K562 (cell line): ENCODE measurements at regions not wholly inside any gene's neighbourhood (a gene's known extent, or its start where the extent isn't known, plus 50 kb on each side); places are given as distances from the start of the nearest gene placed in this dataset.

Experiments used
- KLF16 ChIP-seq: IDR thresholded peaks from 2 replicates; pipeline ENCODE4 v1.6.1; 2016; ENCODE audit warnings: antibody characterized with exemption
- NFATC3 ChIP-seq: fragments of 450-650 bp; IDR thresholded peaks from 2 replicates; pipeline ENCODE4 v1.6.1; 2017; ENCODE audit warnings: mild to moderate bottlenecking
- POLR3A ChIP-seq: IDR thresholded peaks from 2 replicates; pipeline ENCODE4 v1.6.1; 2011; ENCODE audit warnings: borderline replicate concordance, mild to moderate bottlenecking, moderate library complexity; ENCODE audit not compliant: insufficient read length, insufficient read depth; ENCODE audit errors: extremely low read depth
- SMAD2 ChIP-seq: fragments of 150-350 bp; IDR thresholded peaks from 2 replicates; pipeline ENCODE4 v1.6.1; 2014; ENCODE audit warnings: low read depth, mild to moderate bottlenecking, low read length
- ZNF445 ChIP-seq: fragments of 250-450 bp; sonication (Bioruptor Pico); IDR thresholded peaks from 2 replicates; pipeline ENCODE4 v1.4.0; 2020; ENCODE audit warnings: low read depth, mild to moderate bottlenecking, moderate library complexity
- TF ChIP-seq, protein P1 (sequence below), 2 experiments: fragments of 450-650 bp in 1 of 2; IDR thresholded peaks; 2 replicates each; pipeline ENCODE4 v1.6.1; 2011 to 2017; ENCODE audit warnings: low read depth in 2 of 2, antibody characterized with exemption in 1 of 2, borderline replicate concordance in 1 of 2, low read length in 1 of 2, mild to moderate bottlenecking in 1 of 2, mixed read lengths in 1 of 2; ENCODE audit not compliant: control insufficient read depth in 1 of 2
- TF ChIP-seq, protein P2 (sequence below), 2 experiments: fragments of 450-650 bp; IDR thresholded peaks; 2 replicates each; pipeline ENCODE4 v1.6.1; 2016
- TF ChIP-seq, protein P3 (sequence below): sonication (generic); formaldehyde crosslinking; IDR thresholded peaks from 2 replicates; pipeline ENCODE4 v1.4.0; 2020; ENCODE audit warnings: mild to moderate bottlenecking, missing genetic modification reagents

DNA sequence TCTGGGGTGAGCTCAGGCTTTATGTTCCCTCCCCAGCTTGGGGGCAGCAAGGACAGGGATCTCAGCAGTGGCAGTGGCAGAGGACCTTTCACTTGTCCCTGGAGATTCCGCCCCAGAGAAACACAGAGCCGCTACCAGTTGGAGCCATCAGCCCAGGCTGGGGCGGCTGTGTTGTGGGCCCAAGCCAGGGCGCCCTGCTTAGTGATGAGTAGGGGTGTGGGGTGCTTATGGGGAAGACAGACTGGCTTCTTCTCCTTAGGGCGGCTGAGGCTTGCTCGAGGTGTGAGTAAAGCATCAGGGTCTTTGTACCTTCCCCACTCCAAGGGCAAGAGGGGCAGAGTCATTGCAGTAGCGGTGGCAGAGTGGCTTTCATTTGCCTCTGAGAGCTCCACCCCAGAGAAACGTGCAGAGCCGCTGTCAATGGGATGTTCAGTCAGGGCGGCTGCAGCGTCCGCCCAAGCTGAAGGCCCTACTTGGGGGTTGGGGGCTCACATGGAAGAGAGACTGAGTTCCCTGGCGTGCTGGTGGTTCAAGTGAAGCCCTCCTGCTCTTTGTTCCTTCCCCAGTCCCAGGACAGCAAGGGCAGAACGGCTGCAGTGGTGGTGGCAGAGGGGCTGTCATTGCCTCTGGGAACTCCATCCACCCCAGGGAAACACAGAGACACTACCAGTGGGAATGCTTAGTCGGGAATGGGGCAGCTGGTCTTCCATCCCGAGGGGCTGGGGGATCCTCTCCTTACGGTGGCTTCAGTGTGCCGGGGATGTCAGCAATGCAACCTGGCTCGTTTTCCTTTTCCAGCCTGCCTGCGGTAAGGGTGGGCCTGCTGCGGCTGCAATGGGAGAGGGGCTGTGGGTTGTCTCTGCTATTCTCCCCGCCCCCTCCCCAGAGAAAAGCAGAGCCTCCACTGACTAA, 2142.5 kb upstream of the TENM3 start (continued):
- TF ChIP-seq, protein P1, sequence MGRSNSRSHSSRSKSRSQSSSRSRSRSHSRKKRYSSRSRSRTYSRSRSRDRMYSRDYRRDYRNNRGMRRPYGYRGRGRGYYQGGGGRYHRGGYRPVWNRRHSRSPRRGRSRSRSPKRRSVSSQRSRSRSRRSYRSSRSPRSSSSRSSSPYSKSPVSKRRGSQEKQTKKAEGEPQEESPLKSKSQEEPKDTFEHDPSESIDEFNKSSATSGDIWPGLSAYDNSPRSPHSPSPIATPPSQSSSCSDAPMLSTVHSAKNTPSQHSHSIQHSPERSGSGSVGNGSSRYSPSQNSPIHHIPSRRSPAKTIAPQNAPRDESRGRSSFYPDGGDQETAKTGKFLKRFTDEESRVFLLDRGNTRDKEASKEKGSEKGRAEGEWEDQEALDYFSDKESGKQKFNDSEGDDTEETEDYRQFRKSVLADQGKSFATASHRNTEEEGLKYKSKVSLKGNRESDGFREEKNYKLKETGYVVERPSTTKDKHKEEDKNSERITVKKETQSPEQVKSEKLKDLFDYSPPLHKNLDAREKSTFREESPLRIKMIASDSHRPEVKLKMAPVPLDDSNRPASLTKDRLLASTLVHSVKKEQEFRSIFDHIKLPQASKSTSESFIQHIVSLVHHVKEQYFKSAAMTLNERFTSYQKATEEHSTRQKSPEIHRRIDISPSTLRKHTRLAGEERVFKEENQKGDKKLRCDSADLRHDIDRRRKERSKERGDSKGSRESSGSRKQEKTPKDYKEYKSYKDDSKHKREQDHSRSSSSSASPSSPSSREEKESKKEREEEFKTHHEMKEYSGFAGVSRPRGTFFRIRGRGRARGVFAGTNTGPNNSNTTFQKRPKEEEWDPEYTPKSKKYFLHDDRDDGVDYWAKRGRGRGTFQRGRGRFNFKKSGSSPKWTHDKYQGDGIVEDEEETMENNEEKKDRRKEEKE (IDR thresholded peaks at IDR 0.05; ENCODE audit: borderline replicate concordance in 1 of 2, control insufficient read depth in 1 of 2, low read depth in 2 of 2, low read length in 1 of 2), result no peak
- TF ChIP-seq KLF16 (no peak), NFATC3 (no peak), SMAD2 (no peak), POLR3A (no peak), ZNF445 (no peak)
- TF ChIP-seq, protein P2, sequence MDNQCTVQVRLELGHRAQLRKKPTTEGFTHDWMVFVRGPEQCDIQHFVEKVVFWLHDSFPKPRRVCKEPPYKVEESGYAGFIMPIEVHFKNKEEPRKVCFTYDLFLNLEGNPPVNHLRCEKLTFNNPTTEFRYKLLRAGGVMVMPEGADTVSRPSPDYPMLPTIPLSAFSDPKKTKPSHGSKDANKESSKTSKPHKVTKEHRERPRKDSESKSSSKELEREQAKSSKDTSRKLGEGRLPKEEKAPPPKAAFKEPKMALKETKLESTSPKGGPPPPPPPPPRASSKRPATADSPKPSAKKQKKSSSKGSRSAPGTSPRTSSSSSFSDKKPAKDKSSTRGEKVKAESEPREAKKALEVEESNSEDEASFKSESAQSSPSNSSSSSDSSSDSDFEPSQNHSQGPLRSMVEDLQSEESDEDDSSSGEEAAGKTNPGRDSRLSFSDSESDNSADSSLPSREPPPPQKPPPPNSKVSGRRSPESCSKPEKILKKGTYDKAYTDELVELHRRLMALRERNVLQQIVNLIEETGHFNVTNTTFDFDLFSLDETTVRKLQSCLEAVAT (IDR thresholded peaks at IDR 0.05), result no peak
- TF ChIP-seq, protein P3, sequence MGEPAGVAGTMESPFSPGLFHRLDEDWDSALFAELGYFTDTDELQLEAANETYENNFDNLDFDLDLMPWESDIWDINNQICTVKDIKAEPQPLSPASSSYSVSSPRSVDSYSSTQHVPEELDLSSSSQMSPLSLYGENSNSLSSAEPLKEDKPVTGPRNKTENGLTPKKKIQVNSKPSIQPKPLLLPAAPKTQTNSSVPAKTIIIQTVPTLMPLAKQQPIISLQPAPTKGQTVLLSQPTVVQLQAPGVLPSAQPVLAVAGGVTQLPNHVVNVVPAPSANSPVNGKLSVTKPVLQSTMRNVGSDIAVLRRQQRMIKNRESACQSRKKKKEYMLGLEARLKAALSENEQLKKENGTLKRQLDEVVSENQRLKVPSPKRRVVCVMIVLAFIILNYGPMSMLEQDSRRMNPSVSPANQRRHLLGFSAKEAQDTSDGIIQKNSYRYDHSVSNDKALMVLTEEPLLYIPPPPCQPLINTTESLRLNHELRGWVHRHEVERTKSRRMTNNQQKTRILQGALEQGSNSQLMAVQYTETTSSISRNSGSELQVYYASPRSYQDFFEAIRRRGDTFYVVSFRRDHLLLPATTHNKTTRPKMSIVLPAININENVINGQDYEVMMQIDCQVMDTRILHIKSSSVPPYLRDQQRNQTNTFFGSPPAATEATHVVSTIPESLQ (CRISPR knock-in tag), result no peak
